ENCODE measurements at regions not wholly inside any gene's neighbourhood (a gene's known extent, or its start where the extent isn't known, plus 50 kb on each side); places are given as distances from the start of the nearest gene placed in this dataset.

GRCh38 chr2:107595285-107595684 lies 231.4 kb upstream of the RGPD4 start:
- no peak for TF ChIP-seq CTCF (IDR thresholded peaks at IDR 0.05; ENCODE audit: control extremely low read depth, extremely low read depth)
- Histone ChIP-seq H3K36me3 (ENCODE audit: control insufficient read depth in 4 of 4, insufficient read depth in 4 of 4, low read length in 4 of 4) (no peaks in the 10 kb centered on the region), H3K9ac (ENCODE audit: insufficient read depth in 1 of 2, low read length in 2 of 2) (no peak overlapping the region), H3K4me1 (ENCODE audit: control insufficient read depth in 5 of 5, insufficient read depth in 5 of 5, low read length in 5 of 5) (no peaks in the 10 kb centered on the region), H3K9me3 (ENCODE audit: control insufficient read depth in 4 of 4, insufficient read depth in 3 of 4, low read length in 3 of 4) (peaks cover 0 to 2% (median 0%) of the 10 kb centered on the region in 4 donors), H3K27ac (ENCODE audit: low read depth in 1 of 2, low read length in 1 of 2) (no peak overlapping the region), H3K27me3 (ENCODE audit: control insufficient read depth in 3 of 3, insufficient read depth in 3 of 3, low read length in 2 of 3) (no peaks in the 10 kb centered on the region), H3K4me3 (no peak overlapping the region)
- DNase-seq (no peak), ATAC-seq (ENCODE audit: insufficient read depth, low FRiP score) (no peak)
- 85 to 93% methylated on average over 5 of the region's 5 CpGs for WGBS, 2 donors

- no peak for DNase-seq
- no peaks in the 10 kb centered on the region for H3K4me1 ChIP-seq (ENCODE audit: control insufficient read depth in 5 of 5, insufficient read depth in 5 of 5, low read length in 5 of 5)
- no peaks in the 10 kb centered on the region for H3K36me3 ChIP-seq (ENCODE audit: control insufficient read depth in 4 of 4, insufficient read depth in 4 of 4, low read length in 4 of 4)
- ATAC-seq (ENCODE audit: insufficient read depth, low FRiP score) = no peak
- no peak overlapping the region for H3K27ac ChIP-seq (ENCODE audit: low read depth in 1 of 2, low read length in 1 of 2)
- H3K4me3 ChIP-seq = no peak overlapping the region
- H3K9ac ChIP-seq (ENCODE audit: insufficient read depth in 1 of 2, low read length in 2 of 2) = no peak overlapping the region
- WGBS, 2 donors = 55 to 69% methylated on average over 4 of the region's 4 CpGs
- no peaks in the 10 kb centered on the region for H3K27me3 ChIP-seq (ENCODE audit: control insufficient read depth in 3 of 3, insufficient read depth in 3 of 3, low read length in 2 of 3)
- H3K9me3 ChIP-seq (ENCODE audit: control insufficient read depth in 4 of 4, insufficient read depth in 3 of 4, low read length in 3 of 4) = peaks cover 0 to 2% (median 0%) of the 10 kb centered on the region in 4 donors
- TF ChIP-seq CTCF (IDR thresholded peaks at IDR 0.05; ENCODE audit: control extremely low read depth, extremely low read depth) = no peak
These were observed 230.9 kb upstream of the RGPD4 start for GRCh38 chr2:107595749-107596148.

- ATAC-seq (ENCODE audit: insufficient read depth, low FRiP score) (no peak), DNase-seq (no peak)
- no peak overlapping the region for H3K9ac ChIP-seq (ENCODE audit: insufficient read depth in 1 of 2, low read length in 2 of 2)
- no peaks in the 10 kb centered on the region for H3K27me3 ChIP-seq (ENCODE audit: control insufficient read depth in 3 of 3, insufficient read depth in 3 of 3, low read length in 2 of 3)
- H3K36me3 ChIP-seq (ENCODE audit: control insufficient read depth in 4 of 4, insufficient read depth in 4 of 4, low read length in 4 of 4) = no peaks in the 10 kb centered on the region
- H3K4me1 ChIP-seq (ENCODE audit: control insufficient read depth in 5 of 5, insufficient read depth in 5 of 5, low read length in 5 of 5) = no peaks in the 10 kb centered on the region
- H3K9me3 ChIP-seq (ENCODE audit: control insufficient read depth in 4 of 4, insufficient read depth in 3 of 4, low read length in 3 of 4) = peaks cover 0 to under 1% (median 0%) of the 10 kb centered on the region in 4 donors
- no peak overlapping the region for H3K4me3 ChIP-seq
- TF ChIP-seq CTCF (IDR thresholded peaks at IDR 0.05; ENCODE audit: control extremely low read depth, extremely low read depth) = no peak
- H3K27ac ChIP-seq (ENCODE audit: low read depth in 1 of 2, low read length in 1 of 2) = no peak overlapping the region
These were observed 229.2 kb upstream of the RGPD4 start for GRCh38 chr2:107597507-107597906.

GRCh38 chr2:107602801-107603200 lies 223.9 kb upstream of the RGPD4 start:
- Histone ChIP-seq H3K4me1 (ENCODE audit: control insufficient read depth in 5 of 5, insufficient read depth in 5 of 5, low read length in 5 of 5) (no peaks in the 10 kb centered on the region), H3K9ac (ENCODE audit: insufficient read depth in 1 of 2, low read length in 2 of 2) (no peak overlapping the region), H3K27me3 (ENCODE audit: control insufficient read depth in 3 of 3, insufficient read depth in 3 of 3, low read length in 2 of 3) (no peaks in the 10 kb centered on the region), H3K36me3 (ENCODE audit: control insufficient read depth in 4 of 4, insufficient read depth in 4 of 4, low read length in 4 of 4) (no peaks in the 10 kb centered on the region), H3K27ac (ENCODE audit: low read depth in 1 of 2, low read length in 1 of 2) (no peak overlapping the region), H3K4me3 (no peak overlapping the region), H3K9me3 (ENCODE audit: control insufficient read depth in 4 of 4, insufficient read depth in 3 of 4, low read length in 3 of 4) (no peaks in the 10 kb centered on the region)
- DNase-seq (no peak), ATAC-seq (ENCODE audit: insufficient read depth, low FRiP score) (no peak)
- no peak for TF ChIP-seq CTCF (IDR thresholded peaks at IDR 0.05; ENCODE audit: control extremely low read depth, extremely low read depth)
- WGBS, 2 donors = 85 to 90% methylated on average over 2 of the region's 2 CpGs
